OCI-LY7 (cell line): ENCODE measurements at regions not wholly inside any gene's neighbourhood (a gene's known extent, or its start where the extent isn't known, plus 50 kb on each side); places are given as distances from the start of the nearest gene placed in this dataset.

Source experiments
- BruUV-seq: library from RNA; stranded (reverse); fragments of 400-500 nt; replicated peaks from 2 replicates; lab custom pipeline; 2021; lab: Mats Ljungman, UMichigan
- CTCF ChIA-PET: fragments of 300-600 bp; sonication (Branson Sonifier 250); formaldehyde crosslinking; loops from one replicate; lab custom pipeline; 2022; ENCODE audit warnings: antibody characterized with exemption; ENCODE audit not compliant: unreplicated experiment; lab: Charles Lee
- POLR2A ChIA-PET: fragments of 300-600 bp; sonication (Branson Sonifier 250); formaldehyde crosslinking; loops from one replicate; lab custom pipeline; 2022; ENCODE audit warnings: antibody characterized with exemption; lab: Charles Lee
- DNase-seq: peaks from one replicate; pipeline ENCODE4 v3.0.0-alpha.2; 2015; ENCODE audit warnings: low spot score
- H2AFZ ChIP-seq: fragments of 200-600 bp; sonication (generic), shearing (Covaris generic); 2 replicates; pipeline ENCODE4 v1.6.1; 2014; ENCODE audit warnings: mild to moderate bottlenecking, antibody characterized with exemption, low read length, moderate library complexity
- H3K27ac ChIP-seq: fragments of 200-600 bp; sonication (generic); 2 replicates; pipeline ENCODE4 v1.5.1; 2014; ENCODE audit warnings: mixed run types, low read depth, mild to moderate bottlenecking, moderate library complexity, low read length, inconsistent platforms; ENCODE audit not compliant: poor library complexity, severe bottlenecking
- H3K36me3 ChIP-seq: fragments of 200-600 bp; sonication (generic); 2 replicates; pipeline ENCODE4 v1.6.1; 2014; ENCODE audit warnings: mild to moderate bottlenecking, antibody characterized with exemption, low read length, moderate library complexity, mixed read lengths; ENCODE audit not compliant: insufficient read depth
- H3K4me1 ChIP-seq: fragments of 200-600 bp; sonication (generic); 2 replicates; pipeline ENCODE4 v1.5.1; 2014; ENCODE audit warnings: mild to moderate bottlenecking, low read length; ENCODE audit not compliant: insufficient read depth, poor library complexity, severe bottlenecking
- H3K4me2 ChIP-seq: fragments of 200-600 bp; sonication (generic); 2 replicates; pipeline ENCODE4 v1.6.1; 2014; ENCODE audit warnings: mild to moderate bottlenecking, low read length
- H3K4me3 ChIP-seq: fragments of 200-600 bp; sonication (generic); 2 replicates; pipeline ENCODE4 v1.5.1; 2014; ENCODE audit warnings: mild to moderate bottlenecking, low read depth, low read length; ENCODE audit not compliant: poor library complexity, severe bottlenecking
- H3K79me2 ChIP-seq: fragments of 200-600 bp; sonication (generic); 2 replicates; pipeline ENCODE4 v1.6.1; 2016; ENCODE audit warnings: low read depth, mild to moderate bottlenecking, low read length, moderate library complexity, mixed read lengths; ENCODE audit not compliant: insufficient read depth
- H3K9me2 ChIP-seq: fragments of 200-600 bp; sonication (generic); 2 replicates; pipeline ENCODE4 v1.6.1; 2016; ENCODE audit warnings: mild to moderate bottlenecking, low read length, mixed read lengths; ENCODE audit not compliant: insufficient read depth
- H3K9me3 ChIP-seq: fragments of 200-600 bp; sonication (generic); 2 replicates; pipeline ENCODE4 v1.6.1; 2014; ENCODE audit warnings: mild to moderate bottlenecking, mixed run types, low read length, mixed read lengths
- H4K20me1 ChIP-seq: fragments of 200-600 bp; sonication (generic); 2 replicates; pipeline ENCODE4 v1.6.1; 2014; ENCODE audit warnings: mild to moderate bottlenecking, antibody characterized with exemption, low read length, moderate library complexity, mixed read lengths; ENCODE audit not compliant: insufficient read depth
- CTCF ChIP-seq: fragments of 200-600 bp; sonication (generic); conservative IDR thresholded peaks from 2 replicates; pipeline ENCODE4 v1.5.1; 2014; ENCODE audit warnings: mild to moderate bottlenecking, antibody characterized with exemption, low read length, moderate library complexity, mixed read lengths
- EZH2phosphoT487 ChIP-seq: fragments of 200-600 bp; sonication (generic); IDR thresholded peaks from 2 replicates; pipeline ENCODE4 v1.6.1; 2018; ENCODE audit warnings: low read depth, borderline replicate concordance, mild to moderate bottlenecking, mixed run types, antibody characterized with exemption, low read length, moderate library complexity, mixed read lengths
- intact Hi-C: fragments of 100-400 bp; cut with micrococcal nuclease; formaldehyde crosslinking; loops from one replicate; pipeline ENCODE4 v1.10.0; 2022; ENCODE audit not compliant: unreplicated experiment

- Histone ChIP-seq H3K27ac (no peak overlapping the region), H3K36me3 (no peaks in the 10 kb centered on the region), H2AFZ (no peak overlapping the region), H3K4me3 (no peak overlapping the region), H3K4me1 (peaks cover 10% of the 10 kb centered on the region), H3K79me2 (no peaks in the 10 kb centered on the region), H3K9me3 (peaks cover 5% of the 10 kb centered on the region; the same call in 1 of the 2 replicates), H4K20me1 (no peaks in the 10 kb centered on the region), H3K9me2 (no peaks in the 10 kb centered on the region), H3K4me2 (no peak overlapping the region)
- POLR2A ChIA-PET = interaction anchor here (0.7 to 1.0 kb wide), 3 partner anchors 9 to 338 kb away, joined by 3 to 5 read pairs (median 5); no protein-coding TSS in a partner anchor
- TF ChIP-seq CTCF = no peak
- no peak for TF ChIP-seq EZH2phosphoT487
- intact Hi-C loops = no loop called here
- CTCF ChIA-PET = no interaction called here
- no peak for DNase-seq
- BruUV-seq = no TSS peak
Observed at GRCh38 chr16:64468515-64469090, 653.3 kb downstream of the CDH11 start.

- Histone ChIP-seq H3K4me1 (peaks cover 1% of the 10 kb centered on the region), H4K20me1 (no peaks in the 10 kb centered on the region), H3K4me2 (no peak overlapping the region), H3K27ac (no peak overlapping the region), H3K9me3 (no peaks in the 10 kb centered on the region), H3K9me2 (no peaks in the 10 kb centered on the region), H3K4me3 (no peak overlapping the region), H3K79me2 (no peaks in the 10 kb centered on the region), H2AFZ (no peak overlapping the region; the same call in 1 of the 2 replicates), H3K36me3 (no peaks in the 10 kb centered on the region)
- no peak for DNase-seq
- intact Hi-C loops = loop anchor here (5.0 kb wide), 1 partner anchor 138 kb away; no protein-coding TSS in a partner anchor
- TF ChIP-seq CTCF (no peak), EZH2phosphoT487 (no peak)
- POLR2A ChIA-PET = interaction anchor here (0.7 to 2.4 kb wide), 2 partner anchors 10 to 11 kb away, joined by 3 to 8 read pairs; no protein-coding TSS in a partner anchor
- CTCF ChIA-PET = no interaction called here
- no TSS peak for BruUV-seq
Observed at GRCh38 chr16:64459821-64460220, 662.0 kb downstream of the CDH11 start.

GRCh38 chr16:64459402-64459801 lies 662.5 kb downstream of the CDH11 start:
- ChIA-PET POLR2A (interaction anchor here (0.7 to 2.4 kb wide), 3 partner anchors 9 to 10 kb away, joined by 3 to 8 read pairs (median 5); no protein-coding TSS in a partner anchor), CTCF (no interaction called here)

More at GRCh38 chr16:64459402-64459801, 662.5 kb downstream of the CDH11 start:
- Histone ChIP-seq H3K9me3 (no peaks in the 10 kb centered on the region), H3K4me2 (no peak overlapping the region), H3K79me2 (no peaks in the 10 kb centered on the region), H3K4me1 (peaks cover 5% of the 10 kb centered on the region), H2AFZ (no peak overlapping the region; the same call in 1 of the 2 replicates), H3K36me3 (no peaks in the 10 kb centered on the region), H4K20me1 (no peaks in the 10 kb centered on the region), H3K9me2 (no peaks in the 10 kb centered on the region), H3K27ac (no peak overlapping the region), H3K4me3 (no peak overlapping the region)
- TF ChIP-seq CTCF (no peak), EZH2phosphoT487 (no peak)
- BruUV-seq = no TSS peak
- intact Hi-C loops = loop anchor here (5.0 kb wide), 1 partner anchor 137 kb away; no protein-coding TSS in a partner anchor
- no peak for DNase-seq
